GM23338 (cell line): ENCODE measurements at regions not wholly inside any gene's neighbourhood (a gene's known extent, or its start where the extent isn't known, plus 50 kb on each side); places are given as distances from the start of the nearest gene placed in this dataset.

Experiments used
- CTCF ChIP-seq, 2 experiments: fragments of 200-600 bp in 1 of 2; sonication (generic) in 1 of 2; conservative IDR thresholded peaks; 2 replicates each; pipeline versions ENCODE4 v1.5.1 to v1.6.1; 2016 to 2017; ENCODE audit warnings: antibody characterized with exemption in 2 of 2, low read depth in 2 of 2, mild to moderate bottlenecking in 2 of 2, moderate library complexity in 1 of 2
- ETS1 ChIP-seq: IDR thresholded peaks from 2 replicates; pipeline ENCODE4 v1.6.1; 2016; ENCODE audit warnings: antibody characterized with exemption

GRCh38 chr15:93174836-93175235, 85.8 kb upstream of the RGMA start:
- no peak for TF ChIP-seq CTCF (conservative IDR thresholded peaks at IDR 0.05; ENCODE audit: low read depth in 2 of 2)
- no peak for TF ChIP-seq ETS1
